Ovary (tissue), 3 donors: ENCODE measurements at regions not wholly inside any gene's neighbourhood (a gene's known extent, or its start where the extent isn't known, plus 50 kb on each side); places are given as distances from the start of the nearest gene placed in this dataset.

ENCODE experiments used
- EP300 ChIP-seq: sonication (generic); formaldehyde crosslinking; IDR thresholded peaks from one replicate; pipeline ENCODE4 v1.6.1; 2017; ENCODE audit warnings: antibody characterized with exemption
- POLR2A ChIP-seq: fragments of 450-650 bp; IDR thresholded peaks from one replicate; pipeline ENCODE4 v1.6.1; 2017; ENCODE audit warnings: antibody characterized with exemption, mild to moderate bottlenecking, moderate library complexity
- TF ChIP-seq, protein P1 (sequence below), 3 donors: fragments of 450-650 bp in 2 of 3; fragments of 200-600 bp in 1 of 3; IDR thresholded peaks; one replicate each; pipeline versions ENCODE4 v1.5.1 to v1.8.0; 2016 to 2022; ENCODE audit warnings: antibody characterized with exemption in 3 of 3, mild to moderate bottlenecking in 1 of 3
- donor health status: DM: no; HTN: no; CAD: no.

DNA sequence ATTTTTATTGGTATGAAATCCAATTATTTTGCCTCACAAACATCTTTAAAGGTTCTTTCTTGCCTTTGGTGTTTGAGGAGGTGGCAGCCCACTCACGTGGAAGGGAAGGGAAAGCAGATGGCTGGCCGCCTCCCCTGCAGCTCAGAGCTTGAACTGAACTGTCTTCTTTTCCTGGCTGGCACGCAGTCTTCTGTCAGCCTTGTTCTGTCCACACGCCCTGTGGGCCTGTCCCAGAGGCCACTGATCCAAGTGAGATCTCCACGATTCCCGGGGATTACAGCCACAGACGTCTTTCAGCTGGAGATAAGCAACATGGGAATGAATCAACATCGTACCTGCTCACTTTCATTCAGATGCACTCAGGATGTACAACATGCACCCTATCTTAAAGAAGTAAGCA is 73.3 kb downstream of the TMEM18 start:
- TF ChIP-seq, protein P1, sequence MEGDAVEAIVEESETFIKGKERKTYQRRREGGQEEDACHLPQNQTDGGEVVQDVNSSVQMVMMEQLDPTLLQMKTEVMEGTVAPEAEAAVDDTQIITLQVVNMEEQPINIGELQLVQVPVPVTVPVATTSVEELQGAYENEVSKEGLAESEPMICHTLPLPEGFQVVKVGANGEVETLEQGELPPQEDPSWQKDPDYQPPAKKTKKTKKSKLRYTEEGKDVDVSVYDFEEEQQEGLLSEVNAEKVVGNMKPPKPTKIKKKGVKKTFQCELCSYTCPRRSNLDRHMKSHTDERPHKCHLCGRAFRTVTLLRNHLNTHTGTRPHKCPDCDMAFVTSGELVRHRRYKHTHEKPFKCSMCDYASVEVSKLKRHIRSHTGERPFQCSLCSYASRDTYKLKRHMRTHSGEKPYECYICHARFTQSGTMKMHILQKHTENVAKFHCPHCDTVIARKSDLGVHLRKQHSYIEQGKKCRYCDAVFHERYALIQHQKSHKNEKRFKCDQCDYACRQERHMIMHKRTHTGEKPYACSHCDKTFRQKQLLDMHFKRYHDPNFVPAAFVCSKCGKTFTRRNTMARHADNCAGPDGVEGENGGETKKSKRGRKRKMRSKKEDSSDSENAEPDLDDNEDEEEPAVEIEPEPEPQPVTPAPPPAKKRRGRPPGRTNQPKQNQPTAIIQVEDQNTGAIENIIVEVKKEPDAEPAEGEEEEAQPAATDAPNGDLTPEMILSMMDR (IDR thresholded peaks at IDR 0.05) = no peak
- no peak for TF ChIP-seq POLR2A
- TF ChIP-seq EP300 = no peak
